ENCODE measurements at regions not wholly inside any gene's neighbourhood (a gene's known extent, or its start where the extent isn't known, plus 50 kb on each side); places are given as distances from the start of the nearest gene placed in this dataset.

DNA sequence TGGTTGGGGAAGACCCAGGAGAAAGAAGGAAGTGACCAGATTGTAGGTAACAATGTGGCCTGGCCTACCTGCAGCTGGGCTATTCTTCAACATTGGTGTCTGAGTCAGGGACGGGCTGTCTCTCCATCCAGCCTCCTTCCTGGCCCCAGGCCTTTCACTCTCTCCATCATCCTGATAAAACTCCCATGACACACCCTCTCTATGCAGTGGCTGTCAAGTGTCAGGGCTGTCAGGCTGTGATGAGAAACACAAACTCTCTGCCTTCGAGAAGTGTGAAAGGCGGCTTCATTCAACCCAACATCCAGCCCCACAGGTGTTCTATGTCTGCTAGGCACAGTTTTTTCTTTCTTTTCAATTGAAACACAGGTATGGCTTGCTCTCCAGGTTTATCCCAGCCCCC lies 153.3 kb upstream of the VSTM2B start:
- DNase-seq (ENCODE audit: low spot score) = no peak

- no peak for DNase-seq (ENCODE audit: low spot score)
Observed at GRCh38 chr19:29372921-29373797, 152.6 kb upstream of the VSTM2B start.

GRCh38 chr19:29375429-29376119 lies 150.2 kb upstream of the VSTM2B start:
- DNase-seq (ENCODE audit: low spot score) = no peak

DNA sequence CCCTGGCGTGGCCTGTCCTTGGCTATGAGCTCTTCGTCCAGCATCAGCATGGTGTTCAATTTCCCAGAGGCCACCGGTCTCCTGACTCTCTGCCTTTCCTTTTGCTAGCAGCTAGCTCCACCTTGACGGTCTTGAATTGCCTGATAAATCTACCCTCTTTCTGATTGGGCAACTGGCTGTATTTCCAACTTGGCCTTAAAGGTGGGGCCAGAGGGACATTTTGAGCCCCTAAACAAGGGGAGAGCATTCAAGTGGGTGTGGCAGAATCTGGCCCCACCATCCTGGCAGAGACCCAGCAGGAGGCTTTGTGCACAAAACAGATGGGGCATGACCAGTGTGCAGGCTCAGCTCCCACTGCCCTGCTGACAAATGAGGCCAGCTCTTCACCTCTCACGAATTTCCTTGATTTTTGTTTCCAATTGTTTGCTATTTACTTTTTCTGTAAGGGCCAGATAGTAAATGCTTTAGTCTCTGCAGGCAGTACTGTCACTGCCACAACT lies 148.9 kb upstream of the VSTM2B start:
- DNase-seq (ENCODE audit: low spot score) = no peak

DNA sequence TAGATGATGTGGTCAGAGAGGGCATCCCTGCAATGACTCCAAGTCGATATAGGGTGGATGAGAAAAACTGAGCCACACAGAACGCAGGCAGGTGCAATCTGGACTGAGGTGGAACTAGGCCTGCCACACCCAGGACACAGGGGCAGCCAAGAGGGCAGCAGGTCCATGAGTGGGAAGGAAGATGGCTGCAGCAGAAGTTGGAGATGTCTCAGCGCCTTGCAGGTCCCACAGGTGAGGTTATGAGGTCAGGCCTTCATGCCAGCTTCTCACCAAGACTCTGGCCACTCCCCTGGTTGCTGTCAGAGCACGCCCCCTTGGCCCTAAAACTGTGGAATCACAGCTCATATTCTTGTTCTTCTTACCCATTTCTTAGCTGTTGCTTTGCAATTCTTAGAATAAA lies 147.7 kb upstream of the VSTM2B start:
- DNase-seq (ENCODE audit: low spot score) = no peak

GRCh38 chr19:29378543-29379080 lies 147.2 kb upstream of the VSTM2B start:
- DNase-seq (ENCODE audit: low spot score) = no peak

DNA sequence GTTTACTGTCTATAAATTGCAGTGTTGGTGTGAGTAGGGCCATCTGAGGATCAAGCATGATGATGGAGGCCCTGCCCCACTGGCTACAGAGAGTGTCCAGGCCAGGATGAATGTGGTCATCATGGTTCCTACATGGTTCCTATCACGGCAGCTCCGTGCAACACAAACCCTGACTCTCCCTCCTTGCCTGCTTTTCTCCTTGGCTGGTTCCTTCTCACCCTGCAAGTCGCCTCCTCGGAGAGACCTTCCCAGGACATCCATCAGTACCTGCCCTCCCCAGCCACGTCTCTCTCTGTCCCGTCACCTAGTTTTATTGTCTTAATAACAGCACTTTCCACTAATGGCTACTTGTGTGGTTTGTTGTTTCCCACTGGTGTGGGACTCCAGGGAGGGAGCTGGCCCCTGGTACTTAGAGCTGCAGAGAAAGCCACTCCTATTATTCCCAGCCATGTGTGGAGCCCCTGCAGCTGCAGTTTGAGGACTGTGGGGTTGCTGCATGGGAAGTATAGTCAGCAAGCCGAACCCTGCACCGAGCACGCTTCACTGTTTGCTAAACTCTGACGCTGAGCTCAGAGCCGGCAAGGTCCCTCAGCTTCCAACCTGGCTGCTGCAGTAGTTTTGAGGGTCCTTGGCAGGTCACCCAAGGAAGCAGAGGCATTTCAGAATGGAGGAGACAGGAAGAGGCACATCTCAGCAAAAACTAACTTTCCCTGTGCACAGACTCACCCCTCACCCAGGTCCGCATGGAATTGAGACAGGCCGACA lies 146.4 kb upstream of the VSTM2B start:
- no peak for DNase-seq (ENCODE audit: low spot score)

GRCh38 chr19:29380581-29380980 lies 145.2 kb upstream of the VSTM2B start:
- DNase-seq (ENCODE audit: low spot score) = no peak

DNA sequence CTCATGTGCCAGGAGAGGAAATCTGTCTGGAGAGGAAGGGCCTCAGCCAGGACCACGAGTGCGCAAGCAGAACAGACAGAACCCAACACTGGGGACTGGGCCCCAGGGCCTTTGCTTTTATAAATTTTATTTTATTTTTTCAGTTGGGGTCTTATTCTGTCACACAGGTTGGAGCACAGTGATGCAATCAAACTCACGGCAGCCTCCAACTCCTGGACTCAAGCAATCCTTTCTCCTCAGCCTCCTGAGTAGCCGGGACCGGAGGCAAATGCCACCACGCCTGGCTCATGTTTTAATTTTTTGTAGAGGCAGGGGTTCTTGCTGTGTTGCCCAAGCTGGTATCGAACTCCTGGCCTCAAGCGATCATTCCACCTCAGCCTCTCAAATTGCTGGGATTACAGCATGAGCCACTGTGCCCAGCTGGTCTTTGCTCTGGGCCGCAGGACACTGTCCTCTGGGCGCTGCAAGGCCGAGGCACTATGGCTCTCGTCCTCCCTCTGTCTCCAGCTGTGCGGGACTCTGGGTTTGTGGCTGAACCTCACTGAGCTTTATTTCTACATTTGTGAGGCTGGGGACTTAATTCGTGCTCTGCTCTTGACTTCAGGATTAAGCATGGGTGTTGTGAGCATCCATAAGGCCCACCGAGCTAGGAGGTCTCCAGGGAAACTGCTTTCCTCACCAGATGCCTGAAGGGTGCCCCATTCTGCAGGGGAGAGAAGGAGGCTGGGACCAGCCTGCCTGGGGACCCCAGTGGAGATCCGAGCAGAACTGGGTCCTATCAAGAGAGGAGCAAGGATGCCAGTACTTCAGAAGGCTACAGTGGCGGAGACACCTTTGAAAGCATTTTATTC lies 144.2 kb upstream of the VSTM2B start:
- DNase-seq (ENCODE audit: low spot score) = no peak

- no peak for DNase-seq (ENCODE audit: low spot score)
Observed at GRCh38 chr19:29383696-29384095, 142.1 kb upstream of the VSTM2B start.

GRCh38 chr19:29384656-29385055 lies 141.1 kb upstream of the VSTM2B start:
- no peak for DNase-seq (ENCODE audit: low spot score)

DNA sequence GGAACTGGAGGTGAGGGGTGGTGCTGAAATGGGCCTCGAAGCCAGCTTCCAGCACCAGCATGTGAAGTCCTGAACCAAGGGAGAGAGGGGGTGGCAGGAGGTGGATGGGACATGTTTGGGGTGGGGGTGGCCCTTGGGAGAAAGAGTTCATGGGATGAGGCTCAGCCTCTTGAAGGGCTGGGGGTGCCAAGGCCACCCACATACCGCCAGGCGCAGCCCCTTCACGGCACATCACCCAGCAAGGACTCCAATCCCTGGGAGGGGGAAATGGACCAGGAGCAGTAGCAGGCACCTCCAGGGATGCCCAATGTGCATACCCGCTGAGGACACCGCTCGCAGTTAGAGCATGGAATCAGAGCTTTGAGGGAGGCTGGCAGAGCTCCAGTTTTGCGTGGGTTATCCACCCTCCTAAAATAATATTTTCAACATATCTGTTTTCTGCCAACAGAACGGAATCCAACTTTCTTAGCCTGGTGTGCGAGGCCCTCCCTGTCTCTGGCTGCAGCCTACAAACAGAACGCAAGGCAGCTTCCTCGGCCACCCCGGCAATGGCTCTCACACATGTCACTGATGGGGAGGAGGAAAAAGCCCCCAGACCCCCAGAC lies 140.5 kb upstream of the VSTM2B start:
- no peak for DNase-seq (ENCODE audit: low spot score)

- DNase-seq (ENCODE audit: low spot score) = no peak
Observed at GRCh38 chr19:29386970-29387369, 138.8 kb upstream of the VSTM2B start.

- DNase-seq (ENCODE audit: low spot score) = no peak
Observed at GRCh38 chr19:29387586-29387985, 138.2 kb upstream of the VSTM2B start.

- no peak for DNase-seq (ENCODE audit: low spot score)
Observed at GRCh38 chr19:29389495-29389894, 136.3 kb upstream of the VSTM2B start.

DNA sequence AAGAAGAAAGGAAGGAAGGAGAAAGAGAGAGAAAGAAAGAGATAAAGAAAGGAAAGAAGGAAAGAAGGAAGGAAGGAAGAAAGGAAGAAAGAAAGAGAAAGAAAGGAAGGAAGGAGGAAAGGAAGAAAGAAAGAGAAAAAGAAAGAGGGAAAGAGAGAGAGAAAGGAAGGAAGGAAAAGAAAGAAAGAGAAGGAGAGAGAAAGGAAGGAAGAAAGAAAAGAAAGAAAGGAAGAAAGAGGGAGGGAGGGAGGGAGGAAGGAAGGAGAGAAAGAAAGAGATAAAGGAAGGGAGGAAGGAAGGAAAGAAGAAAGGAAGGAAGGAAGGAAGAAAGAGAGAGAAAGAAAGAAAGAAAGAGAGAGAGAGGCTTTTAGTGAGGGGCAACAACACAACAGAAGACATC lies 135.1 kb upstream of the VSTM2B start:
- DNase-seq (ENCODE audit: low spot score) = no peak

- no peak for DNase-seq (ENCODE audit: low spot score)
Observed at GRCh38 chr19:29393915-29394460, 131.8 kb upstream of the VSTM2B start.

- DNase-seq (ENCODE audit: low spot score) = no peak
Observed at GRCh38 chr19:29395111-29395733, 130.6 kb upstream of the VSTM2B start.

GRCh38 chr19:29395734-29396414 lies 129.9 kb upstream of the VSTM2B start:
- DNase-seq (ENCODE audit: low spot score) = no peak

DNA sequence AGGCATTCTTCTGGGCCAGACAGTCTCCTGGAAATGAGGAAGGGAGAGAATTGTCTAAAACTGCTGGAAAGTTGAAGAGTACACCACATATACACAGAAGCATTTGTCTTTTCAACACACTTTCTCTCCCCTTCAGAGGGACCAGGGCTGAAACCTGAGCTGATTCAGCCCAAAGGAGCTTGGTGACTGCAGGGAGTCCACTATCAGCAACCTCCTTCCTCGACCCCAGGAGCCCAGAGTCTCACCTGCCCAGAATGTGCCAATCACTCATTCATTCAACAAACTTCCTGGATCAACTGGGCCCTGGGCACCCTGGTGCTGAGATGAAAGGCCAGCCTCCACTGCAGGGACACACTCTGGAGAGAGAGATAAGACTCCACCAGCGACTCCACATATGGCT lies 128.9 kb upstream of the VSTM2B start:
- no peak for DNase-seq (ENCODE audit: low spot score)
